ENCODE measurements at regions not wholly inside any gene's neighbourhood (a gene's known extent, or its start where the extent isn't known, plus 50 kb on each side); places are given as distances from the start of the nearest gene placed in this dataset.

GRCh38 chr4:44098973-44099372, 349.6 kb downstream of the KCTD8 start:
- TF ChIP-seq, protein P1, sequence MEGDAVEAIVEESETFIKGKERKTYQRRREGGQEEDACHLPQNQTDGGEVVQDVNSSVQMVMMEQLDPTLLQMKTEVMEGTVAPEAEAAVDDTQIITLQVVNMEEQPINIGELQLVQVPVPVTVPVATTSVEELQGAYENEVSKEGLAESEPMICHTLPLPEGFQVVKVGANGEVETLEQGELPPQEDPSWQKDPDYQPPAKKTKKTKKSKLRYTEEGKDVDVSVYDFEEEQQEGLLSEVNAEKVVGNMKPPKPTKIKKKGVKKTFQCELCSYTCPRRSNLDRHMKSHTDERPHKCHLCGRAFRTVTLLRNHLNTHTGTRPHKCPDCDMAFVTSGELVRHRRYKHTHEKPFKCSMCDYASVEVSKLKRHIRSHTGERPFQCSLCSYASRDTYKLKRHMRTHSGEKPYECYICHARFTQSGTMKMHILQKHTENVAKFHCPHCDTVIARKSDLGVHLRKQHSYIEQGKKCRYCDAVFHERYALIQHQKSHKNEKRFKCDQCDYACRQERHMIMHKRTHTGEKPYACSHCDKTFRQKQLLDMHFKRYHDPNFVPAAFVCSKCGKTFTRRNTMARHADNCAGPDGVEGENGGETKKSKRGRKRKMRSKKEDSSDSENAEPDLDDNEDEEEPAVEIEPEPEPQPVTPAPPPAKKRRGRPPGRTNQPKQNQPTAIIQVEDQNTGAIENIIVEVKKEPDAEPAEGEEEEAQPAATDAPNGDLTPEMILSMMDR (IDR thresholded peaks at IDR 0.05) = no peak
- no peak for TF ChIP-seq POLR2A (IDR thresholded peaks at IDR 0.05)

Data from adrenal gland (tissue), 5 donors.